SU-DHL-6 (cell line): ENCODE measurements at regions not wholly inside any gene's neighbourhood (a gene's known extent, or its start where the extent isn't known, plus 50 kb on each side); places are given as distances from the start of the nearest gene placed in this dataset.

ENCODE experiments used
- H2AFZ ChIP-seq: fragments of 200-600 bp; sonication (generic); 2 replicates; pipeline ENCODE4 v1.6.1; 2014; ENCODE audit warnings: low read depth, mild to moderate bottlenecking, moderate library complexity, mixed read lengths, antibody characterized with exemption, low read length; ENCODE audit not compliant: severe bottlenecking
- H3F3A ChIP-seq: fragments of 200-600 bp; shearing (Covaris generic); 2 replicates; pipeline ENCODE4 v1.6.0; 2016; ENCODE audit warnings: antibody characterized with exemption, mild to moderate bottlenecking; ENCODE audit not compliant: insufficient read depth
- H3K27ac ChIP-seq: fragments of 200-600 bp; sonication (generic); 2 replicates; pipeline ENCODE4 v1.5.1; 2016; ENCODE audit warnings: low read depth, mild to moderate bottlenecking, low read length, moderate library complexity, mixed read lengths
- H3K27me3 ChIP-seq: fragments of 200-600 bp; sonication (generic), shearing (Covaris generic); 2 replicates; pipeline ENCODE4 v1.6.0; 2014; ENCODE audit warnings: mild to moderate bottlenecking, low read length
- H3K36me3 ChIP-seq: fragments of 200-600 bp; sonication (generic); 2 replicates; pipeline ENCODE4 v1.6.1; 2014; ENCODE audit warnings: mild to moderate bottlenecking, low read length, mixed read lengths
- H3K4me2 ChIP-seq: fragments of 300-600, 200-600 bp; shearing (Covaris generic), sonication (generic); 2 replicates; pipeline ENCODE4 v1.6.0; 2014; ENCODE audit warnings: low read length, low read depth, mild to moderate bottlenecking; ENCODE audit not compliant: poor library complexity, severe bottlenecking
- H3K4me3 ChIP-seq: fragments of 200-600 bp; sonication (generic); 2 replicates; pipeline ENCODE4 v1.5.1; 2014; ENCODE audit warnings: antibody characterized with exemption, low read length, mild to moderate bottlenecking, mixed read lengths; ENCODE audit not compliant: insufficient read depth, poor library complexity, severe bottlenecking
- H3K79me2 ChIP-seq: fragments of 200-600 bp; sonication (generic); 2 replicates; pipeline ENCODE4 v1.6.1; 2014; ENCODE audit warnings: mild to moderate bottlenecking, low read length, moderate library complexity; ENCODE audit not compliant: insufficient read depth
- H3K9ac ChIP-seq: fragments of 200-600 bp; sonication (generic); 2 replicates; pipeline ENCODE4 v1.7.0; 2014; ENCODE audit warnings: mild to moderate bottlenecking, low read length
- H3K9me2 ChIP-seq: fragments of 200-600 bp; sonication (generic); replicated peaks from 2 replicates; pipeline ENCODE4 v1.6.1; 2014; ENCODE audit warnings: low read length; ENCODE audit not compliant: insufficient read depth
- H3K9me3 ChIP-seq: fragments of 200-600 bp; sonication (generic); 2 replicates; pipeline ENCODE4 v1.6.1; 2014; ENCODE audit warnings: low read length, mixed read lengths; ENCODE audit not compliant: insufficient read depth
- H4K20me1 ChIP-seq: fragments of 200-600 bp; sonication (generic); 2 replicates; pipeline ENCODE4 v1.6.1; 2014; ENCODE audit warnings: low read depth, mild to moderate bottlenecking, antibody characterized with exemption, low read length, moderate library complexity, mixed read lengths
- EZH2phosphoT487 ChIP-seq: fragments of 200-600 bp; sonication (generic), shearing (Covaris generic); conservative IDR thresholded peaks from 2 replicates; pipeline ENCODE4 v1.6.1; 2018; ENCODE audit warnings: mild to moderate bottlenecking, antibody characterized with exemption, low read length, moderate library complexity, mixed read lengths
- TF ChIP-seq, protein P1 (sequence below): fragments of 200-600 bp; sonication (generic); IDR thresholded peaks from one replicate; pipeline ENCODE4 v1.5.1; 2017; ENCODE audit warnings: antibody characterized with exemption, mild to moderate bottlenecking, low read length, moderate library complexity; ENCODE audit not compliant: insufficient read depth, poor library complexity, severe bottlenecking

DNA sequence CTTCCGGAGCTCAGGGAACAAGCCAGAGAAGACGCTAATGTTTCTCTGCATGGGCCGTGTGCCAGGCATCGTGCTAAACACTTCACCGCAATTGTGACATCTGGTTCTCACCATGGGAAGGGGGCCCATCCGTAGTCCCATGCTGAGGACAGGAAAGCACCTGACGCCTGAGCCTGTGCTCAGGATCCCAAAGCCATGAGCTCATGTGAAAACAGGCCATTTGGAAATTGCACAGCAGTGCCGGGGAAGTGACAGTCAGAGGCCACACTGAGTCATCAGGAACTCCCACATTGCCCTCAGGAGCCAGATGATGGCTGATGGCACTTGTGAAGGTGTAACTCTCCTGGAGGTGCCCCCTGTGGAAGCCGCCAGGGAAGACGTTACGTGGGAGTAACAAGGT lies 141.0 kb downstream of the INHBB start:
- H3K4me3 ChIP-seq: no peak overlapping the region
- no peaks in the 10 kb centered on the region for H3K27me3 ChIP-seq
- H2AFZ ChIP-seq: no peak overlapping the region
- no peak overlapping the region for H3K27ac ChIP-seq
- H3K9me2 ChIP-seq: no peaks in the 10 kb centered on the region
- no peaks in the 10 kb centered on the region for H3K79me2 ChIP-seq
- no peak overlapping the region for H3K9ac ChIP-seq
- H4K20me1 ChIP-seq: no peaks in the 10 kb centered on the region
- H3F3A ChIP-seq: no peaks in the 10 kb centered on the region
- no peaks in the 10 kb centered on the region for H3K36me3 ChIP-seq
- no peaks in the 10 kb centered on the region for H3K9me3 ChIP-seq
- H3K4me2 ChIP-seq: no peak overlapping the region
- no peak for TF ChIP-seq EZH2phosphoT487
- TF ChIP-seq, protein P1, sequence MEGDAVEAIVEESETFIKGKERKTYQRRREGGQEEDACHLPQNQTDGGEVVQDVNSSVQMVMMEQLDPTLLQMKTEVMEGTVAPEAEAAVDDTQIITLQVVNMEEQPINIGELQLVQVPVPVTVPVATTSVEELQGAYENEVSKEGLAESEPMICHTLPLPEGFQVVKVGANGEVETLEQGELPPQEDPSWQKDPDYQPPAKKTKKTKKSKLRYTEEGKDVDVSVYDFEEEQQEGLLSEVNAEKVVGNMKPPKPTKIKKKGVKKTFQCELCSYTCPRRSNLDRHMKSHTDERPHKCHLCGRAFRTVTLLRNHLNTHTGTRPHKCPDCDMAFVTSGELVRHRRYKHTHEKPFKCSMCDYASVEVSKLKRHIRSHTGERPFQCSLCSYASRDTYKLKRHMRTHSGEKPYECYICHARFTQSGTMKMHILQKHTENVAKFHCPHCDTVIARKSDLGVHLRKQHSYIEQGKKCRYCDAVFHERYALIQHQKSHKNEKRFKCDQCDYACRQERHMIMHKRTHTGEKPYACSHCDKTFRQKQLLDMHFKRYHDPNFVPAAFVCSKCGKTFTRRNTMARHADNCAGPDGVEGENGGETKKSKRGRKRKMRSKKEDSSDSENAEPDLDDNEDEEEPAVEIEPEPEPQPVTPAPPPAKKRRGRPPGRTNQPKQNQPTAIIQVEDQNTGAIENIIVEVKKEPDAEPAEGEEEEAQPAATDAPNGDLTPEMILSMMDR: no peak

DNA sequence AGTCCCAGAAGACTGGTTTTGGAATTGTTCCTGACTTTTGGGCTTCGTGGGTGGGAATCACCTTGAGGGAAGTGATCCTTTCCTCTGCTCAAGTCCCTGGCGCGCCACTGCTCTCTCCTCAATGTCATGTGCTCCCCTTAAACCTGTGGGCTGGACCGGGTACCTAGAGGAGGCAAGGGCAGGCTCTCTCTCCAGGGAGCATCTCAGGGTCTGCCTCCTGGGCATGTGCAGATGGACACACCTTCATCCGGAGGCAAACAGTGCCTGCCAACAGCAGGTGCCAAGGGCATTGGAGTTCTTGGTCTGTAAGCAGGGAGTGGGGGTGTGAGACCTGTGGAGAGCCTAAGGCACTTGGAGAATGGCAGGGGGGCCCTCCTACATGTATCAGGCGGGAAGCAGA lies 142.6 kb downstream of the INHBB start:
- Histone ChIP-seq H4K20me1 (no peaks in the 10 kb centered on the region), H3K27ac (no peak overlapping the region), H3K79me2 (no peaks in the 10 kb centered on the region), H3K9me3 (no peaks in the 10 kb centered on the region), H3K27me3 (no peaks in the 10 kb centered on the region), H3K36me3 (no peaks in the 10 kb centered on the region), H3F3A (no peaks in the 10 kb centered on the region), H3K9me2 (no peaks in the 10 kb centered on the region), H3K9ac (no peak overlapping the region), H3K4me2 (no peak overlapping the region), H3K4me3 (no peak overlapping the region), H2AFZ (no peak overlapping the region)
- no peak for TF ChIP-seq EZH2phosphoT487
- TF ChIP-seq, protein P1: no peak

DNA sequence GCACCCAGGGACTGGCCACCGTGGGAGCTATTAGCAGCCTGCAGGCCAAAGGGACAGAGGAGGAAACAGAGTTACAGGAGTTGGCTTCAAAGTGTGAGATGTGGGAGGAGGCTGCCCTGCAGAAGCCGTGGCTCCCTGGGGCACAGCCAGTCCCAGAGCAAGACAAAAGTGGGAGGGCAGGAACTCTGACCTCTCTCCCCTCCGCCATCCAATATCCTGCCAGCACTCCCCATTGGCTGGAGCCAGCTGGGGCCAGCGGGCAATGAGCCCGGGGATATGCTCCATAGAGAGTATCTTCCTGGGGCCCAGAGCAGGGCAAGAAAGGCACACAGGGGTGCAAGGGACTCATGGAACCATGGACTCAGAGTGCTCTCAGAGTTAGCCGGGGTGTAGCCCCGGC lies 143.1 kb downstream of the INHBB start:
- TF ChIP-seq, protein P1: no peak
- no peak for TF ChIP-seq EZH2phosphoT487
- no peak overlapping the region for H2AFZ ChIP-seq

More for the DNA sequence above, 143.1 kb downstream of the INHBB start:
- H4K20me1 ChIP-seq: no peaks in the 10 kb centered on the region
- no peaks in the 10 kb centered on the region for H3K9me2 ChIP-seq
- H3K27me3 ChIP-seq: no peaks in the 10 kb centered on the region
- no peak overlapping the region for H3K9ac ChIP-seq
- H3K4me2 ChIP-seq: no peak overlapping the region
- no peaks in the 10 kb centered on the region for H3K9me3 ChIP-seq
- no peaks in the 10 kb centered on the region for H3K79me2 ChIP-seq
- no peak overlapping the region for H3K27ac ChIP-seq
- no peak overlapping the region for H3K4me3 ChIP-seq
- no peaks in the 10 kb centered on the region for H3F3A ChIP-seq
- H3K36me3 ChIP-seq: no peaks in the 10 kb centered on the region
